GM23338 (cell line): ENCODE measurements at regions not wholly inside any gene's neighbourhood (a gene's known extent, or its start where the extent isn't known, plus 50 kb on each side); places are given as distances from the start of the nearest gene placed in this dataset.

Source experiments
- EZH2 ChIP-seq: fragments of 200-600 bp; sonication (generic); IDR thresholded peaks from one replicate; pipeline ENCODE4 v1.8.0; 2017; ENCODE audit warnings: antibody characterized with exemption, mild to moderate bottlenecking, low read depth; ENCODE audit not compliant: unreplicated experiment
- JUNB ChIP-seq: IDR thresholded peaks from one replicate; pipeline ENCODE4 v1.6.1; 2016; ENCODE audit warnings: antibody characterized with exemption; ENCODE audit not compliant: unreplicated experiment
- POLR2AphosphoS5 ChIP-seq: IDR thresholded peaks from 2 replicates; pipeline ENCODE4 v1.6.1; 2016; ENCODE audit warnings: antibody characterized with exemption, low read depth
- STAT1 ChIP-seq: IDR thresholded peaks from one replicate; pipeline ENCODE4 v1.6.1; 2016; ENCODE audit warnings: antibody characterized with exemption; ENCODE audit not compliant: unreplicated experiment
- ZNF114 ChIP-seq: fragments of 250-450 bp; sonication (Bioruptor Pico); IDR thresholded peaks from 2 replicates; pipeline ENCODE4 v1.5.0; 2020; ENCODE audit warnings: mild to moderate bottlenecking, moderate library complexity
- ZNF331 ChIP-seq: fragments of 250-450 bp; sonication (Bioruptor Pico); IDR thresholded peaks from 2 replicates; pipeline ENCODE4 v1.5.0; 2020; ENCODE audit warnings: low read depth, mild to moderate bottlenecking, moderate library complexity
- TF ChIP-seq, protein P1 (sequence below), 2 experiments: fragments of 200-600 bp in 1 of 2; sonication (generic) in 1 of 2; conservative IDR thresholded peaks; 2 replicates each; pipeline versions ENCODE4 v1.5.1 to v1.6.1; 2016 to 2017; ENCODE audit warnings: antibody characterized with exemption in 2 of 2, low read depth in 2 of 2, mild to moderate bottlenecking in 2 of 2, moderate library complexity in 1 of 2
- TF ChIP-seq, protein P2 (sequence below): IDR thresholded peaks from 2 replicates; pipeline ENCODE4 v1.6.1; 2016; ENCODE audit warnings: antibody characterized with exemption

GRCh38 chr4:131526686-131527085 is 1622.4 kb upstream of the PCDH10 start:
- TF ChIP-seq, protein P1, sequence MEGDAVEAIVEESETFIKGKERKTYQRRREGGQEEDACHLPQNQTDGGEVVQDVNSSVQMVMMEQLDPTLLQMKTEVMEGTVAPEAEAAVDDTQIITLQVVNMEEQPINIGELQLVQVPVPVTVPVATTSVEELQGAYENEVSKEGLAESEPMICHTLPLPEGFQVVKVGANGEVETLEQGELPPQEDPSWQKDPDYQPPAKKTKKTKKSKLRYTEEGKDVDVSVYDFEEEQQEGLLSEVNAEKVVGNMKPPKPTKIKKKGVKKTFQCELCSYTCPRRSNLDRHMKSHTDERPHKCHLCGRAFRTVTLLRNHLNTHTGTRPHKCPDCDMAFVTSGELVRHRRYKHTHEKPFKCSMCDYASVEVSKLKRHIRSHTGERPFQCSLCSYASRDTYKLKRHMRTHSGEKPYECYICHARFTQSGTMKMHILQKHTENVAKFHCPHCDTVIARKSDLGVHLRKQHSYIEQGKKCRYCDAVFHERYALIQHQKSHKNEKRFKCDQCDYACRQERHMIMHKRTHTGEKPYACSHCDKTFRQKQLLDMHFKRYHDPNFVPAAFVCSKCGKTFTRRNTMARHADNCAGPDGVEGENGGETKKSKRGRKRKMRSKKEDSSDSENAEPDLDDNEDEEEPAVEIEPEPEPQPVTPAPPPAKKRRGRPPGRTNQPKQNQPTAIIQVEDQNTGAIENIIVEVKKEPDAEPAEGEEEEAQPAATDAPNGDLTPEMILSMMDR (conservative IDR thresholded peaks at IDR 0.05; ENCODE audit: low read depth in 2 of 2), result no peak
- TF ChIP-seq, protein P2, sequence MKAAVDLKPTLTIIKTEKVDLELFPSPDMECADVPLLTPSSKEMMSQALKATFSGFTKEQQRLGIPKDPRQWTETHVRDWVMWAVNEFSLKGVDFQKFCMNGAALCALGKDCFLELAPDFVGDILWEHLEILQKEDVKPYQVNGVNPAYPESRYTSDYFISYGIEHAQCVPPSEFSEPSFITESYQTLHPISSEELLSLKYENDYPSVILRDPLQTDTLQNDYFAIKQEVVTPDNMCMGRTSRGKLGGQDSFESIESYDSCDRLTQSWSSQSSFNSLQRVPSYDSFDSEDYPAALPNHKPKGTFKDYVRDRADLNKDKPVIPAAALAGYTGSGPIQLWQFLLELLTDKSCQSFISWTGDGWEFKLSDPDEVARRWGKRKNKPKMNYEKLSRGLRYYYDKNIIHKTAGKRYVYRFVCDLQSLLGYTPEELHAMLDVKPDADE, result no peak
- TF ChIP-seq EZH2 (no peak), STAT1 (no peak), ZNF331 (CRISPR knock-in tag) (no peak), JUNB (no peak), POLR2AphosphoS5 (no peak), ZNF114 (CRISPR knock-in tag) (no peak)
